ENCODE measurements at regions not wholly inside any gene's neighbourhood (a gene's known extent, or its start where the extent isn't known, plus 50 kb on each side); places are given as distances from the start of the nearest gene placed in this dataset.

DNA sequence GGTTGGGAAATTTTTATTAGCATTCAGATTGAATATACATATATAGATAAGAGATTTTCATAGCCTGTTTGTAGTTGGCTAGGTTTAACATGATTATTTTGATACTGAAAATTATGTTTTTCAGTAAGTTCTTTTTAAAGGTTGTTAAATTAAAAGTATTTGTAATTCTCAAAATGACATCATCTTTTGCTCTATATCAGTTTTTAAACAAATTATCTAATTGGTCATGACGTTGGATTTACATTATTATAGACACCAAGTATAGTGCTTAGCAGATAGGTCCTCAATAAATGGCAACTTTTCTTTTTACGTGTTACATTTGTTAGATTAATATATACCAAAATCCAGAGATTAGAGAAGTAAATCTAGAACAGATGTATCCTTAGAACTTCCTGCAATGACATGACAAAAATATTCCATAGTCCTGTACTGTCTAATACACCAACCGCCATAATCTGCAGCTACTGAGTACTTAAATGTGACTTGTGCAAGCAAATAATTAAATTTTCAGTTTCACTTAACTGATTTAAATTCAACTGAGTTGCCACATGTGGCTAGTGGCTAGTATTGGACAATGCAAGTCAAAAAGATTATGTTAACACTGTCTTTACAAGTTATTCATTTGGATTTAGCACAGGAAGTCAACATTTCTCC lies 1613.1 kb upstream of the TENM3 start:
- H3K27me3 Mint-ChIP-seq = no peaks in the 10 kb centered on the region
- H3K4me1 ChIP-seq (ENCODE audit: control insufficient read depth, insufficient read depth, low read length, poor library complexity, severe bottlenecking) = no peaks in the 10 kb centered on the region
- H3K4me1 Mint-ChIP-seq = no peaks in the 10 kb centered on the region
- H3K9me3 Mint-ChIP-seq = peaks cover 0 to 7% (median 4%) of the 10 kb centered on the region in 7 donors
- no peak overlapping the region for H3K4me3 ChIP-seq (ENCODE audit: low read depth, low read length)
- DNase-seq (no peak), ATAC-seq (ENCODE audit: low read depth in 2 of 2) (no peak)
- no peaks in the 10 kb centered on the region for H3K9me3 ChIP-seq (ENCODE audit: control insufficient read depth in 2 of 2, low read length in 2 of 2)
- no peaks in the 10 kb centered on the region for H3K27me3 ChIP-seq (ENCODE audit: control insufficient read depth, insufficient read depth, low read length)
- H3K27ac Mint-ChIP-seq = no peak overlapping the region
- no peak overlapping the region for H3K27ac ChIP-seq (ENCODE audit: insufficient read depth, low read length, poor library complexity, severe bottlenecking)
- H3K36me3 ChIP-seq (ENCODE audit: control insufficient read depth, insufficient read depth, low read length) = no peaks in the 10 kb centered on the region
- no peak overlapping the region for H3K4me3 Mint-ChIP-seq
- no peaks in the 10 kb centered on the region for H3K36me3 Mint-ChIP-seq

GRCh38 chr4:180634306-180634705 lies 1608.9 kb upstream of the TENM3 start:
- H3K36me3 ChIP-seq (ENCODE audit: control insufficient read depth, insufficient read depth, low read length) = no peaks in the 10 kb centered on the region
- no peak overlapping the region for H3K4me3 ChIP-seq (ENCODE audit: low read depth, low read length)
- Mint-ChIP-seq H3K4me3 (no peak overlapping the region), H3K9me3 (peaks cover 0 to 4% (median 2%) of the 10 kb centered on the region in 7 donors), H3K27me3 (no peaks in the 10 kb centered on the region), H3K27ac (no peak overlapping the region), H3K36me3 (no peaks in the 10 kb centered on the region), H3K4me1 (no peaks in the 10 kb centered on the region)
- ATAC-seq (ENCODE audit: low read depth in 2 of 2) (no peak), DNase-seq (no peak)
- H3K4me1 ChIP-seq (ENCODE audit: control insufficient read depth, insufficient read depth, low read length, poor library complexity, severe bottlenecking) = no peaks in the 10 kb centered on the region
- H3K9me3 ChIP-seq (ENCODE audit: control insufficient read depth in 2 of 2, low read length in 2 of 2) = no peaks in the 10 kb centered on the region
- H3K27me3 ChIP-seq (ENCODE audit: control insufficient read depth, insufficient read depth, low read length) = no peaks in the 10 kb centered on the region
- H3K27ac ChIP-seq (ENCODE audit: insufficient read depth, low read length, poor library complexity, severe bottlenecking) = no peak overlapping the region

DNA sequence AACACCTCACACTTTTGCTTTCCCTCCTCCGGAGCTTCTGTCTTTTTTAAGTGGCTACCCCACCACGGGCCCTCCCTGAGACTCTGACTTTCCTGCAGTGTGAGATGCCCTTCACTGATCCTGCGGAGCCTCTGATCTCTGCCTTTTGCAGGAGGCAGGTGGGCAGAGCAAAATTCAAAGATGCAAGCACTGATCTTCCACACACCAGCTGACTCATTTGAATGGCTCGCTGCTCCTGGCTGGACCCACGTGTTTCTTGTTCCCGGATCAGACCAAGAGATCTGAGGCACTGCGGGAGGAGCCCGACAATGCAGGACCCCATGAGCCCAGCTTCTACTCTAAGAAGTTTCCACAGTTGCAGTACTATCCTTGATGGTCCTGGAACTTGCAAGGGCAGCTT lies 1607.9 kb upstream of the TENM3 start:
- H3K27me3 ChIP-seq (ENCODE audit: control insufficient read depth, insufficient read depth, low read length) = no peaks in the 10 kb centered on the region
- ATAC-seq (ENCODE audit: low read depth in 2 of 2) (no peak), DNase-seq (no peak)
- Mint-ChIP-seq H3K36me3 (no peaks in the 10 kb centered on the region), H3K4me3 (no peak overlapping the region), H3K27ac (no peak overlapping the region), H3K4me1 (no peaks in the 10 kb centered on the region), H3K9me3 (peaks cover 0 to 9% (median 2%) of the 10 kb centered on the region in 7 donors), H3K27me3 (no peaks in the 10 kb centered on the region)
- no peaks in the 10 kb centered on the region for H3K4me1 ChIP-seq (ENCODE audit: control insufficient read depth, insufficient read depth, low read length, poor library complexity, severe bottlenecking)
- H3K4me3 ChIP-seq (ENCODE audit: low read depth, low read length) = no peak overlapping the region
- no peak overlapping the region for H3K27ac ChIP-seq (ENCODE audit: insufficient read depth, low read length, poor library complexity, severe bottlenecking)
- peaks cover 0 to under 1% of the 10 kb centered on the region in 2 experiments for H3K9me3 ChIP-seq (ENCODE audit: control insufficient read depth in 2 of 2, low read length in 2 of 2)
- no peaks in the 10 kb centered on the region for H3K36me3 ChIP-seq (ENCODE audit: control insufficient read depth, insufficient read depth, low read length)

DNA sequence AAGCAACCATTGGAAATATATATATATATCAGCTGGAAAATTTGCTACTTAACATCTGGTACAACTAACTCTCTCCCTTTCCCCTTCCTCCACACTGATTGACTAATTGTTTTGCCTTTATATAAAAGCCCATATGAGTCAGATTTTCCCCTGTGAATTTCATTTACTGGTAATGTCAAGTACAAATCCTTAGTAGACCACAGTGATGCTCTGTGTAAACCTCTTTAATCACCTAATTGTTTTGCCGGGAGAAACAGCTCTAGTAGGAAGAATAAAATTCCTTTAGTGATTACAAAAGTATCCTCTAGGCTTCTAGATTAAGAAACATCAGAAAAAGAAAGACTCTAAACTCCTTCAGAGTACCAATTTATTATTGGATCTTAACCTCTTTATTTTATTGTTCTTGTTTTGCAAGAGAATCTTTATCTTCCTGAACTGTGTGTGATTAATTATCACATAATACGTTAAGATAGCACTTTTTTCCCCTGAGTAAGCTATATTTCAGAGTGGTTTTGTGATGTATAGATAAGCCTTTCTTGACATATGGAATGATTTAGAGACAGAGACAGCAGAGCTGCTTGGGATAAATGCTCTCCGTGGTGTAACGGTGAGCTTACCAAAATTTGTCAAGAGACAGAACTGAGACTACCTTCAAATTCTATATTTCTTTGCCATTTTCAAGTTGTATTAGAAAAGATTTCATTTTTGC lies 1606.4 kb upstream of the TENM3 start:
- Histone ChIP-seq H3K27ac (ENCODE audit: insufficient read depth, low read length, poor library complexity, severe bottlenecking) (no peak overlapping the region), H3K9me3 (ENCODE audit: control insufficient read depth in 2 of 2, low read length in 2 of 2) (peaks cover 0 to 1% of the 10 kb centered on the region in 2 experiments), H3K4me1 (ENCODE audit: control insufficient read depth, insufficient read depth, low read length, poor library complexity, severe bottlenecking) (no peaks in the 10 kb centered on the region), H3K27me3 (ENCODE audit: control insufficient read depth, insufficient read depth, low read length) (no peaks in the 10 kb centered on the region), H3K4me3 (ENCODE audit: low read depth, low read length) (no peak overlapping the region), H3K36me3 (ENCODE audit: control insufficient read depth, insufficient read depth, low read length) (no peaks in the 10 kb centered on the region)
- no peaks in the 10 kb centered on the region for H3K27me3 Mint-ChIP-seq
- no peak overlapping the region for H3K4me3 Mint-ChIP-seq
- H3K27ac Mint-ChIP-seq = no peak overlapping the region
- H3K9me3 Mint-ChIP-seq = peaks cover 0 to 9% (median 2%) of the 10 kb centered on the region in 7 donors
- H3K36me3 Mint-ChIP-seq = no peaks in the 10 kb centered on the region
- no peaks in the 10 kb centered on the region for H3K4me1 Mint-ChIP-seq
- DNase-seq (no peak), ATAC-seq (ENCODE audit: low read depth in 2 of 2) (no peak)

GRCh38 chr4:180637616-180638015 lies 1605.6 kb upstream of the TENM3 start:
- no peaks in the 10 kb centered on the region for H3K27me3 ChIP-seq (ENCODE audit: control insufficient read depth, insufficient read depth, low read length)
- no peak overlapping the region for H3K4me3 ChIP-seq (ENCODE audit: low read depth, low read length)
- H3K4me1 Mint-ChIP-seq = no peaks in the 10 kb centered on the region
- H3K27me3 Mint-ChIP-seq = no peaks in the 10 kb centered on the region
- no peak overlapping the region for H3K4me3 Mint-ChIP-seq
- no peak overlapping the region for H3K27ac ChIP-seq (ENCODE audit: insufficient read depth, low read length, poor library complexity, severe bottlenecking)
- peaks cover 0 to 1% of the 10 kb centered on the region in 2 experiments for H3K9me3 ChIP-seq (ENCODE audit: control insufficient read depth in 2 of 2, low read length in 2 of 2)
- peaks cover 0 to 9% (median 2%) of the 10 kb centered on the region in 7 donors for H3K9me3 Mint-ChIP-seq
- H3K36me3 ChIP-seq (ENCODE audit: control insufficient read depth, insufficient read depth, low read length) = no peaks in the 10 kb centered on the region
- ATAC-seq (ENCODE audit: low read depth in 2 of 2) = no peak
- no peaks in the 10 kb centered on the region for H3K36me3 Mint-ChIP-seq
- DNase-seq = no peak
- no peak overlapping the region for H3K27ac Mint-ChIP-seq
- no peaks in the 10 kb centered on the region for H3K4me1 ChIP-seq (ENCODE audit: control insufficient read depth, insufficient read depth, low read length, poor library complexity, severe bottlenecking)

GRCh38 chr4:180640193-180640592 lies 1603.0 kb upstream of the TENM3 start:
- no peaks in the 10 kb centered on the region for H3K36me3 ChIP-seq (ENCODE audit: control insufficient read depth, insufficient read depth, low read length)
- H3K27me3 Mint-ChIP-seq = no peaks in the 10 kb centered on the region
- H3K9me3 ChIP-seq (ENCODE audit: control insufficient read depth in 2 of 2, low read length in 2 of 2) = peaks cover 0 to 1% of the 10 kb centered on the region in 2 experiments
- no peaks in the 10 kb centered on the region for H3K4me1 Mint-ChIP-seq
- H3K27ac ChIP-seq (ENCODE audit: insufficient read depth, low read length, poor library complexity, severe bottlenecking) = no peak overlapping the region
- no peak overlapping the region for H3K4me3 ChIP-seq (ENCODE audit: low read depth, low read length)
- no peak overlapping the region for H3K27ac Mint-ChIP-seq
- no peaks in the 10 kb centered on the region for H3K36me3 Mint-ChIP-seq
- no peaks in the 10 kb centered on the region for H3K4me1 ChIP-seq (ENCODE audit: control insufficient read depth, insufficient read depth, low read length, poor library complexity, severe bottlenecking)
- H3K4me3 Mint-ChIP-seq = no peak overlapping the region
- ATAC-seq (ENCODE audit: low read depth in 2 of 2) = no peak
- DNase-seq = no peak
- H3K27me3 ChIP-seq (ENCODE audit: control insufficient read depth, insufficient read depth, low read length) = no peaks in the 10 kb centered on the region
- H3K9me3 Mint-ChIP-seq = peaks cover 0 to 9% (median 1%) of the 10 kb centered on the region in 7 donors

DNA sequence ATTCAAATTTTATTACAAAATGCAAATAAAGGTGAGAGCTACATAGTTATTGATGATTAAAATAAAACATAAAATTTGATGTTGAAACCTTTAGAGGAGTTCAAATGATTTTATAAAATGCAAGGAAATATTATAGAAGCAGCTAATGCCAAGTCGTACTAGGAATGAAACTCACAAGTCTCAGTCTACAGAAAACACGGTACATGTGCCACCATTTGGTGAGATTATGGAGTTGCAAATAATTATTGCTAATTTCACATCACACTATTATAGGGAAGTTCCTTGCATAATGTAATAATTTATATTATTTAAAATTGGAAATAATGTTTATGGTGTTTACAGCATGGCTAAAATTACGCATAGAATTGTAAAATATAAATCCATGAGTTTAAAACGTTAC lies 1601.7 kb upstream of the TENM3 start:
- H3K36me3 ChIP-seq (ENCODE audit: control insufficient read depth, insufficient read depth, low read length) = no peaks in the 10 kb centered on the region
- Mint-ChIP-seq H3K9me3 (peaks cover 0 to 9% (median 1%) of the 10 kb centered on the region in 7 donors), H3K27ac (no peak overlapping the region), H3K36me3 (no peaks in the 10 kb centered on the region), H3K4me1 (no peaks in the 10 kb centered on the region), H3K4me3 (no peak overlapping the region), H3K27me3 (no peaks in the 10 kb centered on the region)
- DNase-seq = no peak
- H3K27ac ChIP-seq (ENCODE audit: insufficient read depth, low read length, poor library complexity, severe bottlenecking) = no peak overlapping the region
- no peak for ATAC-seq (ENCODE audit: low read depth in 2 of 2)
- H3K4me1 ChIP-seq (ENCODE audit: control insufficient read depth, insufficient read depth, low read length, poor library complexity, severe bottlenecking) = no peaks in the 10 kb centered on the region
- H3K4me3 ChIP-seq (ENCODE audit: low read depth, low read length) = no peak overlapping the region
- H3K9me3 ChIP-seq (ENCODE audit: control insufficient read depth in 2 of 2, low read length in 2 of 2) = peaks cover 0 to 1% of the 10 kb centered on the region in 2 experiments
- H3K27me3 ChIP-seq (ENCODE audit: control insufficient read depth, insufficient read depth, low read length) = no peaks in the 10 kb centered on the region

DNA sequence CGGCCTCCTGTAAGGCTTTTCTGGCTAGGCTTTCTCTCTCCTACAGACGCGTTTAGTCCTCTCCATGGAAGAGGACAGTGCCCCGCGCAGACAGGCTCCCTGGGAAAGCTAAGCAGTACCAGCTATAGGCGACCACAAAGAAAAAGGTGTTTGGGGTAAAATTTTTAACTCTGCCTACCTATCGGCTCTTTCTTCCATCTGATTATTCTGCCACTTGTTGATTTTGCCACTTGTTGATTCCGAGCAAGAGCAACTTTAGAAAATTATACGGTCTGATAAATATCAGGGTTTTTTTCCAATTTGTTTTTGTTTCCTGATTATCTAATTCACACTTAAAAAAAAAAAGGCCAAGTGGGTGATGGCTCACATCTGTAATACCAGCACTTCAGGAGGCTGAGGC lies 1600.5 kb upstream of the TENM3 start:
- Mint-ChIP-seq H3K9me3 (peaks cover 0 to 9% (median 1%) of the 10 kb centered on the region in 7 donors), H3K36me3 (no peaks in the 10 kb centered on the region), H3K4me1 (no peaks in the 10 kb centered on the region), H3K27ac (no peak overlapping the region), H3K4me3 (no peak overlapping the region), H3K27me3 (no peaks in the 10 kb centered on the region)
- ATAC-seq (ENCODE audit: low read depth in 2 of 2) (no peak), DNase-seq (no peak)
- Histone ChIP-seq H3K4me1 (ENCODE audit: control insufficient read depth, insufficient read depth, low read length, poor library complexity, severe bottlenecking) (no peaks in the 10 kb centered on the region), H3K27me3 (ENCODE audit: control insufficient read depth, insufficient read depth, low read length) (no peaks in the 10 kb centered on the region), H3K4me3 (ENCODE audit: low read depth, low read length) (no peak overlapping the region), H3K9me3 (ENCODE audit: control insufficient read depth in 2 of 2, low read length in 2 of 2) (peaks cover 0 to 1% of the 10 kb centered on the region in 2 experiments), H3K27ac (ENCODE audit: insufficient read depth, low read length, poor library complexity, severe bottlenecking) (no peak overlapping the region), H3K36me3 (ENCODE audit: control insufficient read depth, insufficient read depth, low read length) (no peaks in the 10 kb centered on the region)
